ENCODE measurements at regions not wholly inside any gene's neighbourhood (a gene's known extent, or its start where the extent isn't known, plus 50 kb on each side); places are given as distances from the start of the nearest gene placed in this dataset.

- no peak for TF ChIP-seq CTCF (IDR thresholded peaks at IDR 0.05)
- TF ChIP-seq EZH2 (IDR thresholded peaks at IDR 0.05; ENCODE audit: borderline replicate concordance, insufficient read depth, low read depth, low read length, poor library complexity, severe bottlenecking), result no peak
Observed at GRCh38 chr14:51787352-51787751, 73.1 kb upstream of the GNG2 start.

Measured in B cell (primary cell).